Motor neuron (in vitro differentiated cells): ENCODE measurements at regions not wholly inside any gene's neighbourhood (a gene's known extent, or its start where the extent isn't known, plus 50 kb on each side); places are given as distances from the start of the nearest gene placed in this dataset.
"Not testable (repeated sequence)": the region's sequence is repeated elsewhere in the genome, so short reads cannot be mapped to it uniquely, and the experiment has no call there.

Source experiments
- ATAC-seq, 8 experiments: fragments of 200-7000 bp; cut with Tn5 transposase; replicated peaks in 6 of 8; 2 replicates each; pipeline ENCODE4 v1.8.0; 2021; ENCODE audit warnings: mild to moderate bottlenecking in 8 of 8, moderate library complexity in 8 of 8
- H3K27ac ChIP-seq, 2 donors: fragments of 250-450 bp; sonication (Bioruptor Pico); 2 replicates each; pipeline ENCODE4 v1.9.0; 2021; ENCODE audit warnings: antibody characterized with exemption in 2 of 2, mild to moderate bottlenecking in 2 of 2, moderate library complexity in 1 of 2
- H3K4me1 ChIP-seq, 2 donors: fragments of 250-450 bp; sonication (Bioruptor Pico); replicated peaks in 1 of 2; 2 replicates each; pipeline ENCODE4 v1.6.1; 2021; ENCODE audit warnings: antibody characterized with exemption in 2 of 2, mild to moderate bottlenecking in 2 of 2, moderate library complexity in 1 of 2
- H3K4me3 ChIP-seq, 5 donors: fragments of 250-450 bp; sonication (Bioruptor Pico); 2 replicates each; pipeline ENCODE4 v1.9.0; 2021; ENCODE audit warnings: antibody characterized with exemption in 5 of 5, mild to moderate bottlenecking in 5 of 5, moderate library complexity in 4 of 5
- WGBS, 10 experiments: fragments of 450-650 bp; shearing (Covaris generic); methylation state at CpG; one replicate each; pipeline ENCODE4 v1.0.0; 2022; 5-methylcytosine and 5-hydroxymethylcytosine counted together
- in situ Hi-C, 9 experiments: fragments of 400-800 bp; cut with MboI; loops; one replicate each; pipeline ENCODE4 v1.15.0; 2021; ENCODE audit warnings: low sequenced_read_pairs in 9 of 9, low pct_unique_long_range_greater_than_20kb in 2 of 9; ENCODE audit not compliant: unreplicated experiment in 9 of 9

- in situ Hi-C loops, result no loop called here
- 0 to 40% methylated on average over 1 of the region's 4 CpGs; no CpG with 5 or more reads in 8 of the 10 experiments for WGBS, 10 experiments
- no peak overlapping the region for H3K4me3 ChIP-seq
- no peak overlapping the region for H3K27ac ChIP-seq
- ATAC-seq, result no peak
- H3K4me1 ChIP-seq, result peaks cover 0 to 3% of the 10 kb centered on the region in 2 donors
Observed at GRCh38 chrX:69066966-69067525, 98.2 kb downstream of the PJA1 start.

- no peak overlapping the region for H3K4me3 ChIP-seq
- H3K4me1 ChIP-seq, result peaks cover 0 to under 1% of the 10 kb centered on the region in 2 donors
- no peak overlapping the region for H3K27ac ChIP-seq
- 70% methylated on average over 2 of the region's 7 CpGs; no CpG with 5 or more reads in 9 of the 10 experiments for WGBS, 10 experiments
- in situ Hi-C loops, result no loop called here
- ATAC-seq, result no peak
Observed at GRCh38 chrX:69066021-69066757, 99.1 kb downstream of the PJA1 start.

GRCh38 chrX:69065451-69065850 lies 99.8 kb downstream of the PJA1 start:
- no peak overlapping the region for H3K4me3 ChIP-seq
- peak in 7 of 8 experiments; percentile 15 to 86 (median 60) for ATAC-seq
- in situ Hi-C loops, result no loop called here
- 0% methylated on average over 1 of the region's 1 CpG; no CpG with 5 or more reads in 9 of the 10 experiments for WGBS, 10 experiments
- peaks cover 2 to 4% of the 10 kb centered on the region in 2 donors for H3K4me1 ChIP-seq
- no peak overlapping the region for H3K27ac ChIP-seq

- Histone ChIP-seq H3K4me3 (no peak overlapping the region), H3K27ac (no peak overlapping the region), H3K4me1 (peaks cover 12 to 13% of the 10 kb centered on the region in 2 donors)
- no peak for ATAC-seq
- WGBS, 10 experiments, result 0 to 100% (median 49%) methylated on average over 1 to 4 of the region's 4 CpGs; no CpG with 5 or more reads in 7 of the 10 experiments
- in situ Hi-C loops, result no loop called here
Observed at GRCh38 chrX:69063486-69063885, 101.8 kb downstream of the PJA1 start.

GRCh38 chrX:69062493-69062892 lies 102.8 kb downstream of the PJA1 start:
- ATAC-seq, result no peak

GRCh38 chrX:69060631-69061408 lies 104.4 kb downstream of the PJA1 start:
- Histone ChIP-seq H3K27ac (peak overlapping the region; percentile 60 to 74), H3K4me1 (peaks cover 12 to 13% of the 10 kb centered on the region in 2 donors), H3K4me3 (no peak overlapping the region)
- WGBS, 10 experiments, result 37% methylated on average over 2 of the region's 6 CpGs; no CpG with 5 or more reads in 9 of the 10 experiments
- in situ Hi-C loops, result no loop called here
- peak in 7 of 8 experiments; percentile 15 to 64 (median 41) for ATAC-seq

More at GRCh38 chrX:69062493-69062892, 102.8 kb downstream of the PJA1 start:
- 27% methylated on average over 3 of the region's 4 CpGs; no CpG with 5 or more reads in 9 of the 10 experiments for WGBS, 10 experiments
- H3K4me1 ChIP-seq, result peaks cover 12 to 13% of the 10 kb centered on the region in 2 donors
- in situ Hi-C loops, result no loop called here
- no peak overlapping the region for H3K27ac ChIP-seq
- no peak overlapping the region for H3K4me3 ChIP-seq

GRCh38 chrX:69055193-69055592 lies 110.1 kb downstream of the PJA1 start:
- no peak overlapping the region for H3K4me3 ChIP-seq
- in situ Hi-C loops, result no loop called here
- 22 to 100% (median 59%) methylated on average over 1 to 3 of the region's 3 CpGs; no CpG with 5 or more reads in 5 of the 10 experiments for whole genome bisulfite sequencing, 10 experiments
- ATAC-seq, result no peak
- no peak overlapping the region for H3K27ac ChIP-seq
- H3K4me1 ChIP-seq, result peaks cover 6 to 7% of the 10 kb centered on the region in 2 donors

- H3K4me3 ChIP-seq, ATAC-seq, H3K27ac ChIP-seq, in situ Hi-C loops, H3K4me1 ChIP-seq: not testable (repeated sequence)
- 20 to 80% (median 58%) methylated on average over 1 of the region's 3 CpGs; no CpG with 5 or more reads in 6 of the 10 experiments for WGBS, 10 experiments
Observed at GRCh38 chrX:69054497-69054896, 110.8 kb downstream of the PJA1 start.

GRCh38 chrX:69051901-69052300 lies 113.4 kb downstream of the PJA1 start:
- 53 to 100% methylated on average over 1 to 2 of the region's 3 CpGs; no CpG with 5 or more reads in 8 of the 10 experiments for WGBS, 10 experiments
- in situ Hi-C loops, result no loop called here
- ATAC-seq, result no peak

GRCh38 chrX:69050051-69050765 lies 115.0 kb downstream of the PJA1 start:
- peak in 1 of 8 experiments; percentile 33 for ATAC-seq
- H3K4me3 ChIP-seq, result no peak overlapping the region
- H3K4me1 ChIP-seq, result no peaks in the 10 kb centered on the region
- WGBS, 10 experiments, result 54 to 72% methylated on average over 3 of the region's 4 CpGs; no CpG with 5 or more reads in 8 of the 10 experiments
- in situ Hi-C loops, result no loop called here
- H3K27ac ChIP-seq, result no peak overlapping the region

More at GRCh38 chrX:69051901-69052300, 113.4 kb downstream of the PJA1 start:
- no peak overlapping the region for H3K27ac ChIP-seq
- no peaks in the 10 kb centered on the region for H3K4me1 ChIP-seq
- no peak overlapping the region for H3K4me3 ChIP-seq

- WGBS, 10 experiments, result no CpG with 5 or more reads among the region's 1 CpG
- Histone ChIP-seq H3K4me1 (no peaks in the 10 kb centered on the region), H3K4me3 (no peak overlapping the region), H3K27ac (no peak overlapping the region)
- no peak for ATAC-seq
- in situ Hi-C loops, result no loop called here
Observed at GRCh38 chrX:69046996-69047490, 118.2 kb downstream of the PJA1 start.

GRCh38 chrX:69045616-69046345 lies 119.5 kb downstream of the PJA1 start:
- no peak overlapping the region for H3K4me3 ChIP-seq
- no peaks in the 10 kb centered on the region for H3K4me1 ChIP-seq
- in situ Hi-C loops, result no loop called here
- WGBS, 10 experiments, result 88% methylated on average over 1 of the region's 2 CpGs; no CpG with 5 or more reads in 9 of the 10 experiments
- ATAC-seq, result no peak
- no peak overlapping the region for H3K27ac ChIP-seq
